HL-60 (cell line): ENCODE measurements at regions not wholly inside any gene's neighbourhood (a gene's known extent, or its start where the extent isn't known, plus 50 kb on each side); places are given as distances from the start of the nearest gene placed in this dataset.

ENCODE experiments used
- CTCF ChIP-seq: IDR thresholded peaks from one replicate; pipeline ENCODE4 v1.5.1; 2011; ENCODE audit warnings: low read length, control low read depth, inconsistent platforms; ENCODE audit not compliant: insufficient read depth
- POLR2AphosphoS5 ChIP-seq: IDR thresholded peaks from 2 replicates; pipeline ENCODE4 v1.6.1; 2012; ENCODE audit warnings: low read depth

DNA sequence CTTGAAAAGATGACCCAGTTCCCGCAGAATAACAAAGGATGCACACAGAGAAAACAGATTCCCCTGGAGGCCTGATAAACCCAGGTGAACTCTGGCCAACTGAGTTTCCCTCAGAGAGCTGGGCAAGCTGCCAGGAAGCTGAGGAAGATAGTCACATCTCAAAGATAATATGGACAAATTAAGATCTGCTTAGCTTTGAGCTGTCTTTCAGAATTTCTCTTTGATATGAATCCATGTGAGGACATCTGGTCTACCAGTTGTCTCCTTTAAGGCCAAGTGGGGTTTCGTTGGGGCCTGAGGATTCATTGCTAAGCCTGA lies 59.5 kb downstream of the ID4 start:
- TF ChIP-seq CTCF, result no peak
- TF ChIP-seq POLR2AphosphoS5, result no peak
